Progenitor cell of endocrine pancreas (in vitro differentiated cells): ENCODE measurements at regions not wholly inside any gene's neighbourhood (a gene's known extent, or its start where the extent isn't known, plus 50 kb on each side); places are given as distances from the start of the nearest gene placed in this dataset.

Source experiments
- DNase-seq: peaks from one replicate; pipeline ENCODE4 v3.0.0; 2021; ENCODE audit warnings: low spot score; ENCODE audit not compliant: unreplicated experiment
- H3K27ac Mint-ChIP-seq: 2 replicates; pipeline ENCODE4 v1.8.0; 2021; ENCODE audit warnings: mild to moderate bottlenecking, moderate library complexity, mixed read lengths
- H3K27me3 Mint-ChIP-seq: 2 replicates; pipeline ENCODE4 v1.8.0; 2021; ENCODE audit warnings: mixed read lengths
- H3K36me3 Mint-ChIP-seq: 2 replicates; pipeline ENCODE4 v1.8.0; 2022; ENCODE audit warnings: mixed read lengths; ENCODE audit not compliant: insufficient read depth
- H3K4me1 Mint-ChIP-seq: 2 replicates; pipeline ENCODE4 v1.8.0; 2021; ENCODE audit warnings: low read depth, mixed read lengths
- H3K4me3 Mint-ChIP-seq: 2 replicates; pipeline ENCODE4 v1.8.0; 2021; ENCODE audit warnings: low read depth, mild to moderate bottlenecking, moderate library complexity, mixed read lengths
- H3K9me3 Mint-ChIP-seq: 2 replicates; pipeline ENCODE4 v1.8.0; 2021; ENCODE audit warnings: low read depth, mixed read lengths
- TF ChIP-seq, protein P1 (sequence below): fragments of 200-600 bp; sonication (generic); IDR thresholded peaks from one replicate; pipeline ENCODE4 v1.5.0; 2021; ENCODE audit warnings: antibody characterized with exemption, mild to moderate bottlenecking; ENCODE audit not compliant: unreplicated experiment

DNA sequence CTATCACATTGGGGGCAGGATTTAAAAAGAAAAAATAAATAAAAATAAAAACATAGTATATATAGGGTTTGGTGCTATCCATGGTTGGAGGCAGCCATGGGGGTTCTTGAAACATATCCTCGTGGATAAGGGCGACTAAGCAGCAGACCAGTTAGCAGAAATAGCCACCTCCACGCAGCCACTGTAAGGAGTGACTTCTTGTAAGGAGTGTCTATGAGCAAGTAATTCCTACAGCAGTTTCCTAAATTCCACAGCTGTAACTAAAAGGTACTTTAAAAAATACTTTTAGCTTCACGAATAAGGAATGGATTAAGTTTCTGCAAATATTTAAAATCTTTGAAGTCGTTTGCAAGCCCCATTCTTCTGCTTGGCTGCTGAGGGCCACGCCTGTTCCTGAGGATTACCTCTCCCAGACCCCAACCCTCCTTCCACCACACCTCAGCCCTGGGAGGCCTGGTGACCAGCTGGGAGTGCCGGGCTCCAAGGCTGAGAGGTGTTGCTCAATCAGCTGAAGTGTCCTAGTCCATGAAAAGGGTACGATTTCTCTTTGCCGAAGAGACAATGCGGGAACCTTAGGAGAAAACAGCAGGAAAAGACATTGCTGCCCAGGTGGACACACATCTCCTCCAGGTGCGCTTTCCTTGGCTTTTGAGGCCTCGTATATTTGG lies 115.3 kb downstream of the ADSS2 start:
- H3K9me3 Mint-ChIP-seq, result peaks cover 4% of the 10 kb centered on the region
- peaks cover 1% of the 10 kb centered on the region for H3K4me1 Mint-ChIP-seq
- no peak for DNase-seq
- H3K36me3 Mint-ChIP-seq, result no peaks in the 10 kb centered on the region
- TF ChIP-seq, protein P1, sequence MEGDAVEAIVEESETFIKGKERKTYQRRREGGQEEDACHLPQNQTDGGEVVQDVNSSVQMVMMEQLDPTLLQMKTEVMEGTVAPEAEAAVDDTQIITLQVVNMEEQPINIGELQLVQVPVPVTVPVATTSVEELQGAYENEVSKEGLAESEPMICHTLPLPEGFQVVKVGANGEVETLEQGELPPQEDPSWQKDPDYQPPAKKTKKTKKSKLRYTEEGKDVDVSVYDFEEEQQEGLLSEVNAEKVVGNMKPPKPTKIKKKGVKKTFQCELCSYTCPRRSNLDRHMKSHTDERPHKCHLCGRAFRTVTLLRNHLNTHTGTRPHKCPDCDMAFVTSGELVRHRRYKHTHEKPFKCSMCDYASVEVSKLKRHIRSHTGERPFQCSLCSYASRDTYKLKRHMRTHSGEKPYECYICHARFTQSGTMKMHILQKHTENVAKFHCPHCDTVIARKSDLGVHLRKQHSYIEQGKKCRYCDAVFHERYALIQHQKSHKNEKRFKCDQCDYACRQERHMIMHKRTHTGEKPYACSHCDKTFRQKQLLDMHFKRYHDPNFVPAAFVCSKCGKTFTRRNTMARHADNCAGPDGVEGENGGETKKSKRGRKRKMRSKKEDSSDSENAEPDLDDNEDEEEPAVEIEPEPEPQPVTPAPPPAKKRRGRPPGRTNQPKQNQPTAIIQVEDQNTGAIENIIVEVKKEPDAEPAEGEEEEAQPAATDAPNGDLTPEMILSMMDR, result no peak
- H3K27me3 Mint-ChIP-seq, result peaks cover 8% of the 10 kb centered on the region
- H3K27ac Mint-ChIP-seq, result no peak overlapping the region
- no peak overlapping the region for H3K4me3 Mint-ChIP-seq

DNA sequence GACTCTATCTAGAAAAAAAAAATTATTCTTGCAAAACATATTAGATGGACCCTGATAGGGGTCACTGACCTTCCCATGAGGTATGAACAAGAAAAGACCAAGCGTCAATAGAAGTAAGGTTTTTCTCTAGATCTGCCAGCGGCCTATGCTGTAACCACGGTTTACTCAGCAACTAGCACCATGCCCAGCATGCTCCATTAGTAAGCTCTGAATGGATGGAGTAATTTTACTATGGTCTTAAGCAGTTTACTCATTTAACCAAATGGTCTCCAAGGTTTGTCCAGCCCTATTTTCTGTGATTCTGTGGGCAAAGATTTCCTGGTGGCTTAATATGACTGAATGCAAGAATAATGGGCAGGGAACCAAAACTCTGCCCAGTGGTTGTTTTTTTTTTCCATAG lies 113.9 kb downstream of the ADSS2 start:
- H3K27me3 Mint-ChIP-seq, result peaks cover 8% of the 10 kb centered on the region
- H3K4me1 Mint-ChIP-seq, result peaks cover 9% of the 10 kb centered on the region
- DNase-seq, result no peak

DNA sequence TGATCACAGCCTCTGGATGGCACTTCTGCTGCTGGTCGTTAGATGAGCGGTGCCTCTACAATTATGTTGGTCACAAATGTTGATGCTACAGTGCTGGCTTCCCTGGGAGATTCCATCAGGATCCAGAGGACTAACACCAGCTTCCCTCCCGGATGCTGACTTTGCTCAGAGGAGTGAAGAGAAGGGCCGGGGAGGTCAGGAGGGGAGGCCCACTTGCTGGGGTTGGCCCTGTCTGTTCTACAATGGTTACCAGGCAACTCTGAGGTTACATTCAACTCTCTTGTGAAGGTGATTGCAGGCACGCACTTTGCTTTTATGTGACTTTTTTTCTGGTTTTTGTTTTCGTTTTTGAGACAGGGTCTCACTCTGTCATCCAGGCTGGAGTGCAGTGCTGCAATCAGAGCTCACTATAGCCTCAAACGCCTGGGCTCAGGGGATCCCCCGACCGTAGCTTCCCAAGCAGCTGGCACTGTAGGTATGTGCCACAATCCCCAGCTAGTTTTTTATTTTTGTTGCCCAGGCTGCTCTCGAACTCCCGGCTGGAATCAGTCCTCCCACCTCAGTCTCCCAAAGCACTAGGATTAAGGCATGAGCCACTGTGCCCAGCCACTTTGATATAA lies 112.5 kb downstream of the ADSS2 start:
- TF ChIP-seq, protein P1, result no peak
- Mint-ChIP-seq H3K36me3 (no peaks in the 10 kb centered on the region), H3K27ac (no peak overlapping the region), H3K4me3 (no peak overlapping the region), H3K4me1 (peaks cover 9% of the 10 kb centered on the region), H3K9me3 (no peaks in the 10 kb centered on the region), H3K27me3 (peaks cover 6% of the 10 kb centered on the region)
- no peak for DNase-seq

More for the DNA sequence above, 113.9 kb downstream of the ADSS2 start:
- peaks cover 4% of the 10 kb centered on the region for H3K9me3 Mint-ChIP-seq
- H3K27ac Mint-ChIP-seq, result no peak overlapping the region
- no peaks in the 10 kb centered on the region for H3K36me3 Mint-ChIP-seq
- TF ChIP-seq, protein P1, result no peak
- no peak overlapping the region for H3K4me3 Mint-ChIP-seq

DNA sequence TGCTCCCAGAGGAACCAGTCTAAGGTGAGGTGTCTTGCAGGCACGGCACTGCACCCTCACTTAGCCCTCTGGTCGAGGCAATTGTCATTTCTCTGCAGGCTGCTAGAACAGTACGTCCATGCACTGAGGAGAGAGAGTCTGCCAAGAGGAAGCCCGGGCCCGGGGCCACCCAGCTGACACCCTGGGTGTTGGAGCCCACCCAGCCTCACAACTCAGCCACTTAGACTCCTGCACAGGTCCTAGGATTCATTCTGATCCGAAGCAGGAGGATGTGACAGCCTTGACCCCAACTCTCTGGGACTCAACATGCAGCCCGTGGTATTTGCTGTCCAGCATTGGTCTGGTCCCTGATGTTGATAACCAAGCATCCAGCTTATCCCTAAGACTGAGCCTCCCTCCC lies 111.9 kb downstream of the ADSS2 start:
- H3K4me3 Mint-ChIP-seq, result no peak overlapping the region
- H3K4me1 Mint-ChIP-seq, result peaks cover 9% of the 10 kb centered on the region
- peaks cover 3% of the 10 kb centered on the region for H3K27me3 Mint-ChIP-seq
- H3K9me3 Mint-ChIP-seq, result no peaks in the 10 kb centered on the region
- H3K36me3 Mint-ChIP-seq, result no peaks in the 10 kb centered on the region
- no peak for DNase-seq
- no peak overlapping the region for H3K27ac Mint-ChIP-seq
- TF ChIP-seq, protein P1, result no peak

DNA sequence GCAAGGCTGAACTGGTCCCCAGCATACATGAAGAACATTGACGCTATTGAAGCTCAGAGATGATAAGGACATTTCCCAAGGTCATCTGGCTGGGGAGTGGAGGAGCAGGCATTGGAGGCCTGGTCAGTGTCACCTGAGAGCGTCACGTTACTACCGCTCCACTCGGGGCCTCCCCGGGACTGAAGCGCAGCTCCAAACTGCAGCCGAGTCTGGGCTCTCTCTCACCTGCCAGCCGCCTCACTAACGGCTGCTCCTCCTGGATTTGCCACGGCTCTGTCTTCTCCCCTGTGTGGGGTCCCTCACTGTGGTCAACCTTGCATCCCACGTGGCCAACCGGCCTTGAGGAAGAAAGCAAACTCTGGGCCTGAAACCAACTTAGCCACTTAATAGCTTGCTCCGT lies 111.3 kb downstream of the ADSS2 start:
- H3K9me3 Mint-ChIP-seq, result no peaks in the 10 kb centered on the region
- TF ChIP-seq, protein P1, result no peak
- H3K27me3 Mint-ChIP-seq, result peaks cover 3% of the 10 kb centered on the region
- no peak for DNase-seq
- H3K4me3 Mint-ChIP-seq, result no peak overlapping the region
- peak overlapping the region; percentile 88 for H3K27ac Mint-ChIP-seq
- H3K4me1 Mint-ChIP-seq, result peaks cover 9% of the 10 kb centered on the region
- H3K36me3 Mint-ChIP-seq, result no peaks in the 10 kb centered on the region
